Panc1 (cell line): ENCODE measurements at regions not wholly inside any gene's neighbourhood (a gene's known extent, or its start where the extent isn't known, plus 50 kb on each side); places are given as distances from the start of the nearest gene placed in this dataset.

ENCODE experiments used
- CTCF ChIP-seq: fragments of 450-650 bp; IDR thresholded peaks from 2 replicates; pipeline ENCODE4 v1.5.1; 2017; ENCODE audit warnings: mild to moderate bottlenecking
- POLR2AphosphoS5 ChIP-seq: IDR thresholded peaks from 2 replicates; pipeline ENCODE4 v1.6.1; 2012; ENCODE audit warnings: mild to moderate bottlenecking, low read depth, low read length, moderate library complexity
- REST ChIP-seq, 2 experiments: IDR thresholded peaks; 2 replicates each; pipeline ENCODE4 v1.6.1; 2011 to 2012; ENCODE audit warnings: low read depth in 2 of 2, control low read depth in 1 of 2, low read length in 1 of 2, mild to moderate bottlenecking in 1 of 2, moderate library complexity in 1 of 2; ENCODE audit not compliant: insufficient read depth in 1 of 2

- TF ChIP-seq CTCF (no peak), POLR2AphosphoS5 (no peak), REST (IDR thresholded peaks at IDR 0.05; ENCODE audit: insufficient read depth in 1 of 2, low read depth in 2 of 2, low read length in 1 of 2) (no peak)
These were observed 60.3 kb upstream of the GPR45 start for GRCh38 chr2:105181282-105181681.
